H1 (cell line): ENCODE measurements at regions not wholly inside any gene's neighbourhood (a gene's known extent, or its start where the extent isn't known, plus 50 kb on each side); places are given as distances from the start of the nearest gene placed in this dataset.

Experiments used
- CTCF ChIA-PET: fragments of 300-600 bp; sonication (Branson Sonifier 250); formaldehyde crosslinking; loops from one replicate; lab custom pipeline; 2021; ENCODE audit not compliant: partially characterized antibody; lab: Charles Lee
- POLR2A ChIA-PET: fragments of 300-600 bp; sonication (Branson Sonifier 250); formaldehyde crosslinking; loops from one replicate; lab custom pipeline; 2021; ENCODE audit warnings: inconsistent platforms; ENCODE audit not compliant: partially characterized antibody; lab: Charles Lee
- DNase-seq, 2 experiments: peaks; one replicate each; pipeline versions ENCODE4 v3.0.0 to v3.0.0-alpha.2; 2010 to 2022; ENCODE audit warnings: low spot score in 2 of 2, low read depth in 1 of 2, mixed read lengths in 1 of 2
- FAIRE-seq: peaks from 2 replicates; lab custom pipeline; 2011; peaks lifted over from hg19 to GRCh38; lab: Jason Lieb, UNC
- H2AFZ ChIP-seq: 2 replicates; pipeline ENCODE4 v1.8.1; 2012; ENCODE audit warnings: low read length, inconsistent platforms
- H2AK5ac ChIP-seq: 2 replicates; pipeline ENCODE4 v1.6.1; 2013; ENCODE audit warnings: low read depth, low read length
- H2BK120ac ChIP-seq: replicated peaks from 2 replicates; pipeline ENCODE3; 2013; ENCODE audit warnings: low read depth, low read length, inconsistent platforms
- H2BK12ac ChIP-seq: 2 replicates; pipeline ENCODE4 v1.6.1; 2013; ENCODE audit warnings: low read depth, low read length
- H2BK15ac ChIP-seq: 2 replicates; pipeline ENCODE4 v1.6.1; 2013; ENCODE audit warnings: low read length
- H2BK20ac ChIP-seq: 2 replicates; pipeline ENCODE4 v1.6.1; 2013; ENCODE audit warnings: low read length
- H2BK5ac ChIP-seq: 2 replicates; pipeline ENCODE4 v1.6.1; 2013; ENCODE audit warnings: low read depth, low read length
- H3K14ac ChIP-seq: 2 replicates; pipeline ENCODE4 v1.6.1; 2013; ENCODE audit warnings: inconsistent platforms; ENCODE audit not compliant: insufficient read length
- H3K18ac ChIP-seq: 2 replicates; pipeline ENCODE4 v1.6.1; 2013; ENCODE audit warnings: low read length; ENCODE audit errors: extremely low read depth
- H3K23ac ChIP-seq: 2 replicates; pipeline ENCODE4 v1.6.1; 2013; ENCODE audit warnings: inconsistent platforms; ENCODE audit not compliant: insufficient read length
- H3K23me2 ChIP-seq: 2 replicates; pipeline ENCODE4 v1.6.1; 2013; ENCODE audit warnings: low read depth, low read length
- H3K27ac ChIP-seq: 2 replicates; pipeline ENCODE4 v1.6.1; 2011; ENCODE audit warnings: low read depth, low read length, inconsistent platforms
- H3K27me3 ChIP-seq, 4 experiments: replicated peaks in 1 of 4; 1 replicate in 1 of 4; 2 replicates in 3 of 4; pipeline versions ENCODE4 v1.6.1 to v1.8.1; 2011 to 2013; ENCODE audit warnings: low read length in 3 of 4, mild to moderate bottlenecking in 3 of 4, inconsistent platforms in 2 of 4, mixed read lengths in 2 of 4, moderate library complexity in 1 of 4; ENCODE audit not compliant: control insufficient read depth in 3 of 4, insufficient read depth in 3 of 4; ENCODE audit errors: extremely low read depth in 1 of 4
- H3K36me3 ChIP-seq, 4 experiments: 2 replicates each; pipeline versions ENCODE4 v1.6.1 to v1.8.1; 2011 to 2013; ENCODE audit warnings: mild to moderate bottlenecking in 4 of 4, low read length in 3 of 4, moderate library complexity in 2 of 4, control low read depth in 1 of 4, inconsistent platforms in 1 of 4; ENCODE audit not compliant: insufficient read depth in 4 of 4, control insufficient read depth in 2 of 4
- H3K4ac ChIP-seq: replicated peaks from 2 replicates; pipeline ENCODE3; 2013; ENCODE audit warnings: low read length, low read depth, mixed read lengths, inconsistent platforms; ENCODE audit not compliant: insufficient read length
- H3K4me1 ChIP-seq, 4 experiments: replicated peaks in 1 of 4; 1 replicate in 1 of 4; 2 replicates in 3 of 4; pipeline versions ENCODE4 v1.6.1 to v1.8.1; 2011 to 2013; ENCODE audit warnings: low read length in 3 of 4, inconsistent platforms in 2 of 4, mixed read lengths in 1 of 4; ENCODE audit not compliant: insufficient read depth in 4 of 4, control insufficient read depth in 3 of 4
- H3K4me2 ChIP-seq, 2 experiments: 2 replicates each; pipeline versions ENCODE4 v1.6.1 to v1.8.1; 2011 to 2013; ENCODE audit warnings: low read depth in 2 of 2, low read length in 2 of 2, control low read depth in 1 of 2, inconsistent platforms in 1 of 2, mild to moderate bottlenecking in 1 of 2; ENCODE audit not compliant: insufficient read depth in 1 of 2
- H3K4me3 ChIP-seq, 4 experiments: fragments of 200-600, 300-600 bp in 1 of 4; sonication (generic), shearing (Covaris generic), sonication (Bioruptor Twin) in 1 of 4; 2 replicates each; pipeline versions ENCODE4 v1.5.1 to v1.8.1; 2011 to 2016; ENCODE audit warnings: low read length in 4 of 4, low read depth in 3 of 4, control low read depth in 2 of 4, inconsistent platforms in 2 of 4, mild to moderate bottlenecking in 2 of 4, mixed read lengths in 1 of 4, moderate library complexity in 1 of 4; ENCODE audit not compliant: insufficient read depth in 2 of 4; ENCODE audit errors: extremely low read depth in 1 of 4
- H3K56ac ChIP-seq: replicated peaks from 2 replicates; pipeline ENCODE3; 2013; ENCODE audit warnings: low read depth, mild to moderate bottlenecking, mixed read lengths, low read length, inconsistent platforms; ENCODE audit not compliant: insufficient read length
- H3K79me1 ChIP-seq: 2 replicates; pipeline ENCODE4 v1.6.1; 2013; ENCODE audit warnings: low read depth, low read length, control low read depth
- H3K79me2 ChIP-seq, 2 experiments: 2 replicates each; pipeline versions ENCODE4 v1.6.1 to v1.8.1; 2012 to 2013; ENCODE audit warnings: low read length in 2 of 2, mild to moderate bottlenecking in 2 of 2, inconsistent platforms in 1 of 2; ENCODE audit not compliant: insufficient read depth in 2 of 2, control insufficient read depth in 1 of 2
- H3K9ac ChIP-seq, 4 experiments: replicated peaks in 1 of 4; 1 replicate in 1 of 4; 2 replicates in 3 of 4; pipeline versions ENCODE4 v1.6.1 to v1.8.1; 2011 to 2013; ENCODE audit warnings: low read depth in 3 of 4, low read length in 3 of 4, control low read depth in 2 of 4, mild to moderate bottlenecking in 2 of 4, moderate library complexity in 2 of 4, inconsistent platforms in 1 of 4; ENCODE audit errors: extremely low read depth in 1 of 4
- H3K9me3 ChIP-seq, 2 experiments: 2 replicates each; pipeline versions ENCODE4 v1.6.1 to v1.8.1; 2012 to 2013; ENCODE audit warnings: mild to moderate bottlenecking in 2 of 2, moderate library complexity in 2 of 2, control low read depth in 1 of 2, inconsistent platforms in 1 of 2, low read depth in 1 of 2, low read length in 1 of 2, mixed read lengths in 1 of 2; ENCODE audit not compliant: insufficient read depth in 2 of 2
- H4K20me1 ChIP-seq, 2 experiments: replicated peaks in 1 of 2; 2 replicates each; pipeline versions ENCODE3 to v1.8.1; 2011 to 2013; ENCODE audit warnings: inconsistent platforms in 2 of 2, low read length in 2 of 2, mild to moderate bottlenecking in 1 of 2; ENCODE audit not compliant: insufficient read depth in 2 of 2, control insufficient read depth in 1 of 2
- H4K5ac ChIP-seq: 2 replicates; pipeline ENCODE4 v1.6.1; 2013; ENCODE audit warnings: low read length, low read depth, mixed read lengths, inconsistent platforms; ENCODE audit not compliant: insufficient read length
- H4K8ac ChIP-seq: 2 replicates; pipeline ENCODE4 v1.8.0; 2013; ENCODE audit warnings: mild to moderate bottlenecking, moderate library complexity, low read length, inconsistent platforms; ENCODE audit not compliant: insufficient read depth; ENCODE audit errors: extremely low read depth
- H4K91ac ChIP-seq: replicated peaks from 2 replicates; pipeline ENCODE3; 2013; ENCODE audit warnings: low read length, mixed read lengths, inconsistent platforms; ENCODE audit not compliant: insufficient read length
- ATF3 ChIP-seq: IDR thresholded peaks from 2 replicates; pipeline ENCODE4 v1.6.1; 2011; ENCODE audit warnings: low read depth, mild to moderate bottlenecking, low read length; ENCODE audit not compliant: insufficient read depth
- CBX5 ChIP-seq: fragments of 300-800, 300-1000 bp; sonication (generic); IDR thresholded peaks from 2 replicates; pipeline ENCODE4 v1.7.1; 2016; ENCODE audit warnings: antibody characterized with exemption, low read length, low read depth
- CEBPB ChIP-seq: IDR thresholded peaks from 2 replicates; pipeline ENCODE4 v1.6.1; 2012; ENCODE audit warnings: low read depth, low read length
- CHD2 ChIP-seq: IDR thresholded peaks from 2 replicates; pipeline ENCODE4 v1.6.1; 2012; ENCODE audit warnings: low read length, improper control_type of control experiment
- EP300 ChIP-seq, 2 experiments: IDR thresholded peaks; 1 replicate in 1 of 2; 2 replicates in 1 of 2; pipeline ENCODE4 v1.6.1; 2011 to 2012; ENCODE audit warnings: low read depth in 2 of 2, low read length in 2 of 2, mild to moderate bottlenecking in 2 of 2, borderline replicate concordance in 1 of 2, inconsistent platforms in 1 of 2, moderate library complexity in 1 of 2
- EZH2 ChIP-seq: fragments of 200-600 bp; sonication (generic); IDR thresholded peaks from 2 replicates; pipeline ENCODE4 v1.7.1; 2012; ENCODE audit warnings: low read depth, mild to moderate bottlenecking, moderate library complexity, low read length, inconsistent platforms; ENCODE audit not compliant: severe bottlenecking
- FOSL1 ChIP-seq: IDR thresholded peaks from 2 replicates; pipeline ENCODE4 v1.6.1; 2011; ENCODE audit warnings: mild to moderate bottlenecking, low read depth, low read length, moderate library complexity; ENCODE audit not compliant: insufficient read depth
- GTF2F1 ChIP-seq: IDR thresholded peaks from 2 replicates; pipeline ENCODE4 v1.6.1; 2012; ENCODE audit warnings: low read depth, low read length, improper control_type of control experiment, borderline replicate concordance
- JUND ChIP-seq: IDR thresholded peaks from 2 replicates; pipeline ENCODE4 v1.6.1; 2011; ENCODE audit warnings: mild to moderate bottlenecking, improper control_type of control experiment, low read length
- MAFK ChIP-seq: IDR thresholded peaks from 2 replicates; pipeline ENCODE4 v1.6.1; 2012; ENCODE audit warnings: low read depth, mild to moderate bottlenecking, improper control_type of control experiment, low read length
- SIN3A ChIP-seq, 2 experiments: IDR thresholded peaks in 1 of 2; conservative IDR thresholded peaks in 1 of 2; 2 replicates each; pipeline ENCODE4 v1.6.1; 2011 to 2012; ENCODE audit warnings: low read length in 2 of 2, improper control_type of control experiment in 1 of 2, low read depth in 1 of 2, mild to moderate bottlenecking in 1 of 2
- SIRT6 ChIP-seq: IDR thresholded peaks from one replicate; pipeline ENCODE4 v1.7.1; 2012; ENCODE audit warnings: low read length, inconsistent platforms
- TBP ChIP-seq: IDR thresholded peaks from 2 replicates; pipeline ENCODE4 v1.6.1; 2011; ENCODE audit warnings: low read depth, low read length, improper control_type of control experiment
- USF2 ChIP-seq: IDR thresholded peaks from 2 replicates; pipeline ENCODE4 v1.6.1; 2011; ENCODE audit warnings: low read length, improper control_type of control experiment
- YY1 ChIP-seq: IDR thresholded peaks from 2 replicates; pipeline ENCODE4 v1.6.1; 2011; ENCODE audit warnings: low read depth, mild to moderate bottlenecking, low read length

GRCh38 chr12:92061061-92061460 lies 84.6 kb downstream of the BTG1 start:
- Histone ChIP-seq H3K27ac (no peak overlapping the region), H3K18ac (no peak overlapping the region), H2BK20ac (no peak overlapping the region), H3K9ac (no peak overlapping the region), H3K14ac (no peak overlapping the region), H2BK120ac (no peak overlapping the region), H4K5ac (no peak overlapping the region), H3K9me3 (no peaks in the 10 kb centered on the region), H4K91ac (no peak overlapping the region), H3K79me2 (no peaks in the 10 kb centered on the region), H3K4ac (no peak overlapping the region), H2AFZ (no peak overlapping the region), H4K8ac (no peak overlapping the region), H3K23me2 (no peaks in the 10 kb centered on the region), H2AK5ac (no peak overlapping the region), H3K27me3 (no peaks in the 10 kb centered on the region), H3K79me1 (no peaks in the 10 kb centered on the region), H3K36me3 (no peaks in the 10 kb centered on the region), H2BK15ac (no peak overlapping the region), H3K23ac (no peak overlapping the region), H2BK12ac (no peak overlapping the region), H3K56ac (no peak overlapping the region), H2BK5ac (no peak overlapping the region), H3K4me3 (no peak overlapping the region), H3K4me2 (no peak overlapping the region), H3K4me1 (no peaks in the 10 kb centered on the region), H4K20me1 (no peaks in the 10 kb centered on the region)
- POLR2A ChIA-PET = no interaction called here
- DNase-seq (no peak), FAIRE-seq (no peak)
- CTCF ChIA-PET = no interaction called here
- TF ChIP-seq ATF3 (no peak), USF2 (no peak), TBP (no peak), JUND (no peak), YY1 (no peak), EP300 (IDR thresholded peaks at IDR 0.05; ENCODE audit: borderline replicate concordance in 1 of 2, low read depth in 2 of 2, low read length in 2 of 2) (no peak), CEBPB (no peak), CHD2 (no peak), SIRT6 (no peak), SIN3A (conservative IDR thresholded peaks at IDR 0.05 in 1 of 2, IDR thresholded peaks at IDR 0.05 in 1 of 2; ENCODE audit: low read depth in 1 of 2, low read length in 2 of 2) (no peak), FOSL1 (no peak), MAFK (no peak), GTF2F1 (no peak), EZH2 (no peak), CBX5 (no peak)
